ENCODE measurements at regions not wholly inside any gene's neighbourhood (a gene's known extent, or its start where the extent isn't known, plus 50 kb on each side); places are given as distances from the start of the nearest gene placed in this dataset.

- TF ChIP-seq L3MBTL2 (conservative IDR thresholded peaks at IDR 0.05) (no peak), ARNT (IDR thresholded peaks at IDR 0.05) (no peak), SUZ12 (IDR thresholded peaks at IDR 0.05) (no peak), SP1 (IDR thresholded peaks at IDR 0.05) (no peak), FOXM1 (IDR thresholded peaks at IDR 0.05; ENCODE audit: borderline replicate concordance) (no peak), HDGF (IDR thresholded peaks at IDR 0.05; ENCODE audit: borderline replicate concordance) (no peak), FOXA1 (IDR thresholded peaks at IDR 0.05) (no peak), FOXK2 (IDR thresholded peaks at IDR 0.05) (no peak)
- TF ChIP-seq, protein P1, sequence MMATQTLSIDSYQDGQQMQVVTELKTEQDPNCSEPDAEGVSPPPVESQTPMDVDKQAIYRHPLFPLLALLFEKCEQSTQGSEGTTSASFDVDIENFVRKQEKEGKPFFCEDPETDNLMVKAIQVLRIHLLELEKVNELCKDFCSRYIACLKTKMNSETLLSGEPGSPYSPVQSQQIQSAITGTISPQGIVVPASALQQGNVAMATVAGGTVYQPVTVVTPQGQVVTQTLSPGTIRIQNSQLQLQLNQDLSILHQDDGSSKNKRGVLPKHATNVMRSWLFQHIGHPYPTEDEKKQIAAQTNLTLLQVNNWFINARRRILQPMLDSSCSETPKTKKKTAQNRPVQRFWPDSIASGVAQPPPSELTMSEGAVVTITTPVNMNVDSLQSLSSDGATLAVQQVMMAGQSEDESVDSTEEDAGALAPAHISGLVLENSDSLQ (IDR thresholded peaks at IDR 0.05) = no peak
Observed at GRCh38 chr3:30241721-30242120, 364.7 kb upstream of the TGFBR2 start.

Measured in HEK293T (cell line).